GM12878 (cell line): ENCODE measurements at regions not wholly inside any gene's neighbourhood (a gene's known extent, or its start where the extent isn't known, plus 50 kb on each side); places are given as distances from the start of the nearest gene placed in this dataset.

Experiments
- ATAC-seq: fragments of 200-7000 bp; cut with Tn5 transposase; 3 replicates; pipeline ENCODE4 v1.9.1; 2020; ENCODE audit warnings: mild to moderate bottlenecking, moderate library complexity
- BruUV-seq: library from RNA; stranded (reverse); fragments of 400-500 nt; replicated peaks from 2 replicates; lab custom pipeline; 2021; lab: Mats Ljungman, UMichigan
- CTCF ChIA-PET: fragments of 300-600 bp; sonication (Branson Sonifier 250); formaldehyde crosslinking; extraction: SDS; loops from one replicate; lab custom pipeline; 2021; ENCODE audit warnings: inconsistent platforms; lab: Yijun Ruan, JAX
- POLR2A ChIA-PET: fragments of 350-600 bp; formaldehyde crosslinking; extraction: SDS; loops from one replicate; lab custom pipeline; 2021; ENCODE audit warnings: inconsistent platforms; lab: Charles Lee
- RAD21 ChIA-PET: fragments of 300-600 bp; sonication (Branson Sonifier 250); formaldehyde crosslinking; loops from one replicate; lab custom pipeline; 2023; ENCODE audit warnings: antibody characterized with exemption; ENCODE audit not compliant: unreplicated experiment; lab: Charles Lee
- SMC1A ChIA-PET: fragments of 300-600 bp; sonication (Branson Sonifier 250); formaldehyde crosslinking; loops from one replicate; lab custom pipeline; 2023; ENCODE audit not compliant: unreplicated experiment, uncharacterized antibody; lab: Charles Lee
- DNase-seq: peaks from one replicate; pipeline ENCODE4 v3.0.0-alpha.2; 2011; ENCODE audit warnings: low read depth, low spot score
- FAIRE-seq: peaks from 3 replicates; lab custom pipeline; 2011; peaks lifted over from hg19 to GRCh38; lab: Jason Lieb, UNC
- H2AFZ ChIP-seq: 2 replicates; pipeline ENCODE4 v1.6.0; 2011; ENCODE audit warnings: low read depth, low read length, control low read depth; ENCODE audit not compliant: control insufficient read depth
- H3K27ac ChIP-seq: 2 replicates; pipeline ENCODE4 v1.5.1; 2011; ENCODE audit warnings: control low read depth; ENCODE audit not compliant: control insufficient read depth, insufficient read depth
- H3K27me3 ChIP-seq, 2 experiments: replicated peaks in 1 of 2; 2 replicates each; pipeline versions ENCODE4 v1.6.0 to v1.6.1; 2011; ENCODE audit warnings: low read length in 1 of 2; ENCODE audit not compliant: control insufficient read depth in 2 of 2, insufficient read depth in 2 of 2
- H3K36me3 ChIP-seq, 2 experiments: 2 replicates each; pipeline ENCODE4 v1.5.1; 2011; ENCODE audit warnings: low read length in 1 of 2; ENCODE audit not compliant: control insufficient read depth in 2 of 2, insufficient read depth in 2 of 2
- H3K4me1 ChIP-seq: 2 replicates; pipeline ENCODE4 v1.6.1; 2011; ENCODE audit warnings: mild to moderate bottlenecking, low read length, moderate library complexity, mixed read lengths; ENCODE audit not compliant: control insufficient read depth, insufficient read depth
- H3K4me2 ChIP-seq: 2 replicates; pipeline ENCODE4 v1.6.0; 2011; ENCODE audit warnings: control low read depth; ENCODE audit not compliant: control insufficient read depth, insufficient read depth
- H3K4me3 ChIP-seq: fragments of 200-600 bp; sonication (generic); 2 replicates; pipeline ENCODE4 v1.5.1; 2016
- H3K79me2 ChIP-seq: 2 replicates; pipeline ENCODE4 v1.6.0; 2011; ENCODE audit warnings: low read length; ENCODE audit not compliant: control insufficient read depth, insufficient read depth
- H3K9ac ChIP-seq: 2 replicates; pipeline ENCODE4 v1.8.0; 2011; ENCODE audit warnings: low read length, control low read depth, mixed read lengths; ENCODE audit not compliant: control insufficient read depth, insufficient read depth
- H3K9me3 ChIP-seq: replicated peaks from 3 replicates; pipeline ENCODE4 v1.5.1; 2011; ENCODE audit warnings: mild to moderate bottlenecking, low read length; ENCODE audit not compliant: control insufficient read depth, insufficient read depth
- H4K20me1 ChIP-seq: 2 replicates; pipeline ENCODE4 v1.6.0; 2011; ENCODE audit not compliant: control insufficient read depth, insufficient read depth
- BACH1 ChIP-seq: fragments of 450-650 bp; IDR thresholded peaks from 2 replicates; pipeline ENCODE4 v1.6.1; 2017; ENCODE audit warnings: mild to moderate bottlenecking, borderline replicate concordance
- FOS ChIP-seq: IDR thresholded peaks from 3 replicates; pipeline ENCODE4 v1.6.1; 2011; ENCODE audit warnings: borderline replicate concordance; ENCODE audit not compliant: insufficient read length; ENCODE audit errors: extremely low read depth
- HDAC6 ChIP-seq: fragments of 200-600 bp; sonication (generic); IDR thresholded peaks from one replicate; pipeline ENCODE4 v1.8.0; 2017; ENCODE audit warnings: antibody characterized with exemption; ENCODE audit not compliant: unreplicated experiment
- KDM1A ChIP-seq: fragments of 200-600 bp; sonication (generic); IDR thresholded peaks from 2 replicates; pipeline ENCODE4 v1.6.1; 2016; ENCODE audit warnings: borderline replicate concordance
- NFXL1 ChIP-seq: fragments of 450-650 bp; IDR thresholded peaks from 2 replicates; pipeline ENCODE4 v1.6.1; 2017; ENCODE audit warnings: antibody characterized with exemption, mild to moderate bottlenecking, borderline replicate concordance
- NR2C1 ChIP-seq: fragments of 450-650 bp; IDR thresholded peaks from 2 replicates; pipeline ENCODE4 v1.6.1; 2017; ENCODE audit warnings: antibody characterized with exemption, mild to moderate bottlenecking, moderate library complexity
- NR2C2 ChIP-seq: IDR thresholded peaks from 2 replicates; pipeline ENCODE4 v1.6.1; 2011; ENCODE audit warnings: borderline replicate concordance, low read depth; ENCODE audit not compliant: control insufficient read depth, insufficient read length
- PAX8 ChIP-seq: fragments of 450-650 bp; IDR thresholded peaks from 2 replicates; pipeline ENCODE4 v1.6.1; 2017; ENCODE audit warnings: mild to moderate bottlenecking, moderate library complexity
- PKNOX1 ChIP-seq: fragments of 450-650 bp; IDR thresholded peaks from 2 replicates; pipeline ENCODE4 v1.6.1; 2016; ENCODE audit warnings: mild to moderate bottlenecking
- POLR2AphosphoS2 ChIP-seq: IDR thresholded peaks from 2 replicates; pipeline ENCODE4 v1.6.1; 2011; ENCODE audit warnings: low read depth, mild to moderate bottlenecking, low read length, improper control_type of control experiment, moderate library complexity
- POLR2AphosphoS5 ChIP-seq: IDR thresholded peaks from 2 replicates; pipeline ENCODE4 v1.6.1; 2011; ENCODE audit warnings: mild to moderate bottlenecking, low read length, inconsistent platforms
- RFX5 ChIP-seq: IDR thresholded peaks from 2 replicates; pipeline ENCODE4 v1.6.1; 2011; ENCODE audit warnings: low read depth, low read length, improper control_type of control experiment
- STAT3 ChIP-seq: IDR thresholded peaks from 2 replicates; pipeline ENCODE4 v1.6.1; 2011; ENCODE audit warnings: low read depth, low read length, improper control_type of control experiment
- TCF12 ChIP-seq: IDR thresholded peaks from 2 replicates; pipeline ENCODE4 v1.6.1; 2011; ENCODE audit warnings: low read depth, mild to moderate bottlenecking, low read length
- TCF3 ChIP-seq: IDR thresholded peaks from 2 replicates; pipeline ENCODE4 v1.6.1; 2012; ENCODE audit warnings: low read depth, mild to moderate bottlenecking, low read length, borderline replicate concordance; ENCODE audit not compliant: insufficient read depth
- ZBTB4 ChIP-seq: fragments of 450-650 bp; formaldehyde crosslinking; IDR thresholded peaks from 2 replicates; pipeline ENCODE4 v1.4.0; 2022; ENCODE audit warnings: mild to moderate bottlenecking, moderate library complexity
- ZNF217 ChIP-seq: fragments of 450-650 bp; IDR thresholded peaks from 2 replicates; pipeline ENCODE4 v1.6.1; 2017; ENCODE audit warnings: antibody characterized with exemption, mild to moderate bottlenecking
- WGBS: methylation state at CpG from one replicate; pipeline ENCODE4 v1.1.6; 2016; ENCODE audit warnings: low lambda C conversion rate; ENCODE audit not compliant: insufficient replicate concordance, insufficient coverage; ENCODE audit errors: missing lambda C conversion rate; 5-methylcytosine and 5-hydroxymethylcytosine counted together
- in situ Hi-C: fragments of 300-500 bp; cut with MboI; formaldehyde crosslinking; loops from 9 replicates; pipeline ENCODE4 v1.14.3; 2018; ENCODE audit warnings: mixed read lengths
- intact Hi-C: fragments of 100-400 bp; cut with micrococcal nuclease; formaldehyde crosslinking; loops from one replicate; pipeline ENCODE4 v1.14.2; 2022; ENCODE audit not compliant: unreplicated experiment

GRCh38 chr11:8749202-8749601 lies 66.6 kb downstream of the RPL27A start:
- RAD21 ChIA-PET: no interaction called here
- TF ChIP-seq BACH1 (no peak), TCF12 (no peak), NR2C1 (no peak), ZNF217 (no peak), PKNOX1 (no peak), KDM1A (no peak), NFXL1 (no peak), POLR2AphosphoS5 (no peak), NR2C2 (no peak), HDAC6 (no peak), TCF3 (no peak), ZBTB4 (CRISPR knock-in tag) (no peak), RFX5 (no peak), POLR2AphosphoS2 (no peak), PAX8 (no peak), FOS (no peak), STAT3 (no peak)
- POLR2A ChIA-PET: no interaction called here
- H3K4me2 ChIP-seq: no peak overlapping the region
- no peaks in the 10 kb centered on the region; the same call in 2 of the 3 replicates for H3K9me3 ChIP-seq
- no peaks in the 10 kb centered on the region for H3K36me3 ChIP-seq
- CTCF ChIA-PET: no interaction called here
- H4K20me1 ChIP-seq: no peaks in the 10 kb centered on the region
- no peak overlapping the region for H2AFZ ChIP-seq
- H3K4me1 ChIP-seq: no peaks in the 10 kb centered on the region
- H3K79me2 ChIP-seq: no peaks in the 10 kb centered on the region
- SMC1A ChIA-PET: interaction anchor here (0.8 to 1.5 kb wide), 2 partner anchors 9 to 18 kb away, joined by 4 read pairs; no protein-coding TSS in a partner anchor
- ATAC-seq: no peak
- DNase-seq: no peak
- no peak for FAIRE-seq
- H3K9ac ChIP-seq: no peak overlapping the region
- no peaks in the 10 kb centered on the region; a peak in 1 of 4 replicates for H3K27me3 ChIP-seq
- intact Hi-C loops (no loop called here), in situ Hi-C loops (no loop called here)
- WGBS: 43% methylated on average over 2 of the region's 2 CpGs
- BruUV-seq: no TSS peak
- H3K27ac ChIP-seq: no peak overlapping the region
- H3K4me3 ChIP-seq: no peak overlapping the region
